CD8-positive, alpha-beta memory T cell (primary cell): ENCODE measurements at regions not wholly inside any gene's neighbourhood (a gene's known extent, or its start where the extent isn't known, plus 50 kb on each side); places are given as distances from the start of the nearest gene placed in this dataset.
"Not testable (repeated sequence)": the region's sequence is repeated elsewhere in the genome, so short reads cannot be mapped to it uniquely, and the experiment has no call there.

Source experiments
- CTCF ChIA-PET: fragments of 350-600 bp; sonication (Branson Sonifier 250); formaldehyde crosslinking; loops from one replicate; lab custom pipeline; 2021; ENCODE audit warnings: antibody characterized with exemption; lab: Charles Lee
- POLR2A ChIA-PET: fragments of 350-600 bp; sonication (Branson Sonifier 250); formaldehyde crosslinking; loops from one replicate; lab custom pipeline; 2021; ENCODE audit warnings: antibody characterized with exemption; lab: Charles Lee
- DNase-seq, 5 donors: peaks; one replicate each; pipeline versions ENCODE4 v3.0.0 to v3.0.0-alpha.2; 2020 to 2022; ENCODE audit warnings: mixed read lengths in 1 of 5
- H3K27ac ChIP-seq: one replicate; pipeline ENCODE4 v1.7.0; 2013; ENCODE audit warnings: low read depth, mild to moderate bottlenecking, low read length, moderate library complexity
- H3K27me3 ChIP-seq: 2 replicates; pipeline ENCODE4 v1.7.0; 2013; ENCODE audit warnings: low read length, mild to moderate bottlenecking; ENCODE audit not compliant: insufficient read depth, poor library complexity, severe bottlenecking
- H3K36me3 ChIP-seq: 2 replicates; pipeline ENCODE4 v1.7.0; 2013; ENCODE audit warnings: mild to moderate bottlenecking, low read length, moderate library complexity; ENCODE audit not compliant: insufficient read depth
- H3K4me1 ChIP-seq: 2 replicates; pipeline ENCODE4 v1.7.0; 2013; ENCODE audit warnings: mild to moderate bottlenecking, low read length, moderate library complexity; ENCODE audit not compliant: insufficient read depth
- H3K4me3 ChIP-seq: 2 replicates; pipeline ENCODE4 v1.7.0; 2013; ENCODE audit warnings: mild to moderate bottlenecking, low read length
- H3K9me3 ChIP-seq: 2 replicates; pipeline ENCODE4 v1.7.0; 2013; ENCODE audit warnings: mild to moderate bottlenecking, low read length
- H3K27ac Mint-ChIP-seq, 8 donors: one replicate each; pipeline ENCODE4 v1.8.0; 2020 to 2021; ENCODE audit warnings: mixed read lengths in 8 of 8, mild to moderate bottlenecking in 6 of 8, inconsistent platforms in 3 of 8, moderate library complexity in 3 of 8
- H3K27me3 Mint-ChIP-seq, 2 donors: one replicate each; pipeline ENCODE4 v1.8.0; 2020 to 2021; ENCODE audit warnings: mixed read lengths in 2 of 2, mild to moderate bottlenecking in 1 of 2, moderate library complexity in 1 of 2
- H3K36me3 Mint-ChIP-seq, 3 donors: one replicate each; pipeline ENCODE4 v1.8.0; 2020 to 2021; ENCODE audit warnings: mixed read lengths in 3 of 3, inconsistent platforms in 1 of 3, mild to moderate bottlenecking in 1 of 3
- H3K4me1 Mint-ChIP-seq, 3 donors: one replicate each; pipeline ENCODE4 v1.8.0; 2020 to 2021; ENCODE audit warnings: mixed read lengths in 3 of 3, inconsistent platforms in 1 of 3, mild to moderate bottlenecking in 1 of 3
- H3K4me3 Mint-ChIP-seq, 7 donors: one replicate each; pipeline ENCODE4 v1.8.0; 2020 to 2021; ENCODE audit warnings: mixed read lengths in 7 of 7, mild to moderate bottlenecking in 6 of 7, moderate library complexity in 4 of 7, inconsistent platforms in 2 of 7
- H3K9me3 Mint-ChIP-seq, 5 donors: one replicate each; pipeline ENCODE4 v1.8.0; 2020 to 2022; ENCODE audit warnings: mixed read lengths in 5 of 5, mild to moderate bottlenecking in 3 of 5, moderate library complexity in 2 of 5, inconsistent platforms in 1 of 5

DNA sequence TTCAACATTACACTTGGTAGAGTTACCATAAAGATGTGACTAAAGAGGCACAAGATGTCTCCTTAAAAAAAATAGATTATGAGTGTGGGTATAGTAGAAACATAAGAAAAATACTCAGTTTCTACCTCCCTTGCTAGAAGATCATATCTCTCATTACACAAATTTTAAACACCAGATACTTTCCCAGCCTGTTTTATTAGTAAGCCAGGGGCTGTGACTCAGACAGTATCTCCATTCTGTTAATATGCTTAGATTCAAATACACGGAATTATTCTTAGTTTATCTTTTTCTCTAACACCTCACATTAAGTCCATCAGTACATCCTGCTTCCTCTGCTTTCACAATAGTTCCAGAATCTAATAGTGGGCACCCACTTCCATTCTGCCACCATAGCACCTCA, 561.8 kb upstream of the ADAMTS5 start:
- POLR2A ChIA-PET, result no interaction called here
- peaks cover 0 to 18% (median 2%) of the 10 kb centered on the region in 5 donors for H3K9me3 Mint-ChIP-seq
- no peaks in the 10 kb centered on the region for H3K27me3 Mint-ChIP-seq
- H3K27ac Mint-ChIP-seq, result no peak overlapping the region
- no peak for DNase-seq
- Histone ChIP-seq H3K36me3 (no peaks in the 10 kb centered on the region), H3K9me3 (no peaks in the 10 kb centered on the region), H3K27me3 (no peaks in the 10 kb centered on the region), H3K4me1 (no peaks in the 10 kb centered on the region), H3K4me3 (no peak overlapping the region), H3K27ac (no peak overlapping the region)
- H3K4me1 Mint-ChIP-seq, result no peaks in the 10 kb centered on the region
- H3K4me3 Mint-ChIP-seq, result no peak overlapping the region
- H3K36me3 Mint-ChIP-seq, result no peaks in the 10 kb centered on the region
- CTCF ChIA-PET, result no interaction called here

DNA sequence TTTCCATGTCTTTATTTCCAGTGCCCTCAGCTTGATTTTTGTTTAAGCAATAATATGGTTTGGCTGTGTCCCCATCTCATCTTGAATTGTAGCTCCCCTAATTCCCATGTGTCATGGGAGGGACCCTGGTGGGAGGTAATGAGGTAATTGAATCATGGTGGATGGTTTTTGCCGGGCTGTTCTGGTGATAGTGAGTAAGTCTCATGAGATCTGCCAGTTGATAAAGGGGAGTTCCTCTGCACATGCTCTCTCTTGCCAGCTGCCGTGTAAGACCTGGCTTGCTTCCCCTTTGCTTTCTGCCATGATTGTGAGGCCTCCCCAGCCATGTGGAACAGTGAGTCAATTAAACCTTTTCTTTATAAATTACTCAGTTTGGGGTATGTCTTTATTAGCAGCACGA, 559.6 kb upstream of the ADAMTS5 start:
- Histone ChIP-seq H3K9me3 (no peaks in the 10 kb centered on the region), H3K36me3 (no peaks in the 10 kb centered on the region), H3K27me3 (no peaks in the 10 kb centered on the region), H3K4me3 (no peak overlapping the region), H3K27ac (no peak overlapping the region), H3K4me1 (no peaks in the 10 kb centered on the region)
- no peak for DNase-seq
- CTCF ChIA-PET, result no interaction called here
- Mint-ChIP-seq H3K4me3 (no peak overlapping the region), H3K36me3 (no peaks in the 10 kb centered on the region), H3K27ac (no peak overlapping the region), H3K27me3 (no peaks in the 10 kb centered on the region), H3K9me3 (peaks cover 0 to 18% (median 2%) of the 10 kb centered on the region in 5 donors), H3K4me1 (no peaks in the 10 kb centered on the region)
- POLR2A ChIA-PET, result no interaction called here

DNA sequence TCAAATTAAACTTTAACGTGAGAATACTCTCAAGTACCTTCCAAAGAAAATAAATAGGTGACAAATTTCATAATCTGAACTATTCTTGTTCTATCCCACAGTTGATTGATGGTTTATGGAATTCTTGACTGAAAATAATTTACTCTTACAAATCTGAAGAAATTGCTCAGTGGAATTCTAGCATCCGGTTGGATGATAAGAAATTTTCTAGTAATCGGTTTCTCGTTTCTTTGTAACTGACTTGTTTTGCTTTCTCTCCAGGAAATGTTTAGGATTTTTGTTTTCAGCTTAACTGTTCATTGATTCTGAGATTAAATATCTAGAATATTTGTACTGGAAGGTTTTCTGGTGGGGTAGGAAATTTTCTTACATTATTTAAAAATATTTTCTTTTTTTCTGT, 558.9 kb upstream of the ADAMTS5 start:
- no peaks in the 10 kb centered on the region for H3K36me3 Mint-ChIP-seq
- H3K9me3 Mint-ChIP-seq, result peaks cover 0 to 18% (median 6%) of the 10 kb centered on the region in 5 donors

DNA sequence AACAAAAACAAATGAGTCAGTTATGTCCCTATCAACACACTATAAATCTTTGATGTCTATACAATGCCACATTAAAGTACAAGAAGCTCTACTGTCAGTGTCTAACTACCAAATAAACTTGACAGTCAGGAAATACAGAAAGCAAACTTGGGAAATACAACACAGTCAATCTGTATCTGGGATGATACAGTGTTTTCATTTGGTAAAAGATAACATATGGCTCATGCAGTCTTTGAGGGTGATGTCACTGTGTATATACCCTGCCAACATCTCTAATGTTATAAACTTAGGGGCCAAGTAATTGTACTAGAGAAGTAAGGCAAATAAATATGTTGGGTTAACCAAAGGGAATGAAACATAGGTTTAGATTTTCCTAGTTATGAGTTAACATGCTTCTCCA, 552.5 kb upstream of the ADAMTS5 start:
- no peak overlapping the region for H3K4me3 Mint-ChIP-seq
- ChIA-PET POLR2A (no interaction called here), CTCF (no interaction called here)
- no peaks in the 10 kb centered on the region for H3K4me1 Mint-ChIP-seq
- Histone ChIP-seq H3K27me3 (no peaks in the 10 kb centered on the region), H3K27ac (no peak overlapping the region), H3K9me3 (no peaks in the 10 kb centered on the region), H3K4me3 (no peak overlapping the region), H3K36me3 (no peaks in the 10 kb centered on the region), H3K4me1 (no peaks in the 10 kb centered on the region)
- peaks cover 7 to 23% (median 9%) of the 10 kb centered on the region in 5 donors for H3K9me3 Mint-ChIP-seq
- no peak overlapping the region for H3K27ac Mint-ChIP-seq
- no peaks in the 10 kb centered on the region for H3K27me3 Mint-ChIP-seq
- no peak for DNase-seq
- H3K36me3 Mint-ChIP-seq, result peaks cover 0 to 5% (median 0%) of the 10 kb centered on the region in 3 donors

More for the DNA sequence above, 558.9 kb upstream of the ADAMTS5 start:
- Histone ChIP-seq H3K27ac (no peak overlapping the region), H3K4me3 (no peak overlapping the region), H3K9me3 (no peaks in the 10 kb centered on the region), H3K4me1 (no peaks in the 10 kb centered on the region), H3K36me3 (no peaks in the 10 kb centered on the region), H3K27me3 (no peaks in the 10 kb centered on the region)
- no peak for DNase-seq
- ChIA-PET POLR2A (no interaction called here), CTCF (no interaction called here)
- Mint-ChIP-seq H3K4me1 (no peaks in the 10 kb centered on the region), H3K27me3 (no peaks in the 10 kb centered on the region), H3K27ac (no peak overlapping the region), H3K4me3 (no peak overlapping the region)

DNA sequence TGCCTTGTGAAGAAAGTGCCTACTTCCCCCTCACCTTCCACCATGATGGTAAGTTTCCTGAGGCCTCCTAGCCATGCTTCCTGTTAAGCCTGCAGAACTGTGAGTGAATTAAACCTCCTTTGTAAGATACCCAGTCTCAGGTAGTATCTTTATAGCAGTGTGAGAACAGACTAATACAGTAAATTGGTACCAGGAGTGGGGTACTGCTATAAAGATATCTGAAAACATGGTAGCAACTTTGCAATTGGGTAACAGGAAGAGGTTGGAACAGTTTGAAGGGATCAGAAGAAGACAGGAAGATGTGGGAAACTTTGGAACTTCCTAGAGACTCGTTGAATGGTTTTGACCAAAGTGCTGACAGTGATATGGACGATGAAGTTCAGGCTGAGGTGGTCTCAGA, 550.3 kb upstream of the ADAMTS5 start:
- H3K36me3 Mint-ChIP-seq, H3K4me3 Mint-ChIP-seq, H3K27me3 ChIP-seq, CTCF ChIA-PET, H3K4me1 ChIP-seq, H3K27ac ChIP-seq, DNase-seq, POLR2A ChIA-PET, H3K27ac Mint-ChIP-seq, H3K27me3 Mint-ChIP-seq, H3K4me3 ChIP-seq, H3K4me1 Mint-ChIP-seq, H3K9me3 ChIP-seq, H3K36me3 ChIP-seq: not testable (repeated sequence)
- peaks cover 7 to 23% (median 9%) of the 10 kb centered on the region in 5 donors for H3K9me3 Mint-ChIP-seq

DNA sequence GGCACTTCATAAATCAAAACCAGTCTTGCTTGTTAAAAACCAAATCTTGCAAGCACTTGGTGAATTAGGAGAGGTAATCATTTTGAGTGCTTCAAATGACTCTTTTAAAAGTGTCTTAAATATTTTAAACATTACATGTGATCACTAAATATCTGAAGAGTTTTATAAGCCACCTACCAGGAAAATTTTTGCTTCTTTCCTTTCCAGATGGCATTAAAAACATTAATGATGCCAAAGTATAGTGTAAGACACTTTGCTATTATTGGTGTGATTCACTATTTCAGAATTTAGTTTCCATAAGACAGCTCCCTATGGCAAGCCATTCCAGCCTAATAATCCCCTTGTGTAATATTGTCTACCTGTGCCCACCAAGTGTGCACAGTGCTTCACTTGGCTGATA, 548.8 kb upstream of the ADAMTS5 start:
- Mint-ChIP-seq H3K9me3 (peaks cover 4 to 25% (median 10%) of the 10 kb centered on the region in 5 donors), H3K4me1 (no peaks in the 10 kb centered on the region), H3K27ac (no peak overlapping the region), H3K36me3 (peaks cover 0 to 5% (median 0%) of the 10 kb centered on the region in 3 donors), H3K27me3 (no peaks in the 10 kb centered on the region), H3K4me3 (no peak overlapping the region)
- no peak overlapping the region for H3K4me3 ChIP-seq
- H3K27ac ChIP-seq, result no peak overlapping the region
- CTCF ChIA-PET, result no interaction called here
- H3K4me1 ChIP-seq, result no peaks in the 10 kb centered on the region
- no peaks in the 10 kb centered on the region for H3K27me3 ChIP-seq
- DNase-seq, result no peak
- no peaks in the 10 kb centered on the region for H3K9me3 ChIP-seq
- POLR2A ChIA-PET, result no interaction called here
- no peaks in the 10 kb centered on the region for H3K36me3 ChIP-seq

DNA sequence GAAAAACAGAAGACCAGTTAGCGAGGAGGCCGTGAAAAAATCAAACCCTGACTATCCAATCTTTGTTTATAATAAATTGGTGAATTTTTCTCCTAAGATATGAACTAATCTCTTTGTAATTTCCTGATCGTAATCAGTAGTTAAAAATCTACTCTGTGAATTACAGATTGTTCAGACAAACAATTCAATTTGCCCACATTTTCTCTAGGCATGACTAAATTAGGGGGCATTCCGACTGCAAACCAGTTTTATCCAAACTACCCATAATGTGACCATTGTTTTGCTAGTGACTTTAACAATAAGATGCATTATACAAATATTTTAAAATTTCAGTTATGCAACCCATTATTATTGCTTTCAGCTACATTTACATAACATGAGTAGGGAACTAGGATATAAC, 546.9 kb upstream of the ADAMTS5 start:
- Histone ChIP-seq H3K36me3 (no peaks in the 10 kb centered on the region), H3K4me1 (no peaks in the 10 kb centered on the region), H3K27me3 (no peaks in the 10 kb centered on the region), H3K4me3 (no peak overlapping the region), H3K9me3 (no peaks in the 10 kb centered on the region), H3K27ac (no peak overlapping the region)
- no peaks in the 10 kb centered on the region for H3K27me3 Mint-ChIP-seq
- ChIA-PET POLR2A (no interaction called here), CTCF (no interaction called here)
- no peak for DNase-seq
- no peaks in the 10 kb centered on the region for H3K4me1 Mint-ChIP-seq
- H3K27ac Mint-ChIP-seq, result no peak overlapping the region
- H3K9me3 Mint-ChIP-seq, result peaks cover 0 to 22% (median 9%) of the 10 kb centered on the region in 5 donors
- H3K4me3 Mint-ChIP-seq, result no peak overlapping the region
- peaks cover 0 to 5% (median 0%) of the 10 kb centered on the region in 3 donors for H3K36me3 Mint-ChIP-seq

DNA sequence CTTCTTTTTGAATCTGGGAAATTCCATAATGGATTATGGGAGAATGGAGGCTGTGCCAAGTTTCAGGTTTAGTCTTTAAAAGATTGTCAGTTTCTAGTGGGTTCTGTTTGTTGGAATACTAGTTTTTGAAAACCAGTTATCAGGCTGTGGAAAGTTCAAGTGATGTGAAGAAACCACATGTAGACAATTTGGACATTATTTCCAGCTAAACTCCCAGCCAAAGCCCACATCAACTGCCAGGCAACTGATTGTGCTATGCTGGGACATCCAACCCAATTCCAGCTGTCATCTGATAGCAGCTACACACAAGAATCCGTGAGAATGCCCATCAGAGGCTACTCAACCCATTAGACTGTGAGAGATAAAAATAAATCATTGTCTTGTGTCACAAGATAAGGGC, 546.1 kb upstream of the ADAMTS5 start:
- no peaks in the 10 kb centered on the region for H3K36me3 ChIP-seq
- Mint-ChIP-seq H3K27ac (no peak overlapping the region), H3K4me1 (no peaks in the 10 kb centered on the region), H3K36me3 (peaks cover 0 to 5% (median 0%) of the 10 kb centered on the region in 3 donors), H3K4me3 (no peak overlapping the region), H3K27me3 (no peaks in the 10 kb centered on the region), H3K9me3 (peaks cover 2 to 14% (median 7%) of the 10 kb centered on the region in 5 donors)
- H3K4me1 ChIP-seq, result no peaks in the 10 kb centered on the region
- no peak overlapping the region for H3K27ac ChIP-seq
- no peaks in the 10 kb centered on the region for H3K27me3 ChIP-seq
- no peak for DNase-seq
- ChIA-PET CTCF (no interaction called here), POLR2A (no interaction called here)
- H3K9me3 ChIP-seq, result no peaks in the 10 kb centered on the region
- H3K4me3 ChIP-seq, result no peak overlapping the region

DNA sequence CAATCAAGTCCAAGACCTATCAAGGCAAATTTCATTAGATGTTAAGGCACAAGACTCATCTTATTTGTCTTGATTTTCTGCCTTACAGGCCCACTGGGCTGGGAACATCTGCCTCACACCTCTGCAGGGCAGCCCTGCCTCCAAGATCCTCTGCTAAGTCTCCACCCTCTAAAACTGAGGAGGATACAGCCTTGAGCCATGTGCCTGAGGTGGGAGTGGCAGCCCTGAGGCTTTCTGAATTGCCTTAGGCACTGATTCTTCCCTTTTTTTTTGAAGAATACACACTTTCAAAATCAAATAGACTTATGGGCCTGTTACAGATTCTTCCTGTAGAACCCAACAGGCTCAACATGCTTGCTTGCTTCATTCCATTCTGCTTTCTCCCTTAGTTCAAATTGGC, 544.3 kb upstream of the ADAMTS5 start:
- no peak for DNase-seq
- H3K27ac Mint-ChIP-seq, result no peak overlapping the region
- no peaks in the 10 kb centered on the region for H3K9me3 ChIP-seq
- H3K36me3 ChIP-seq, result no peaks in the 10 kb centered on the region
- no peak overlapping the region for H3K4me3 ChIP-seq
- H3K4me1 Mint-ChIP-seq, result no peaks in the 10 kb centered on the region
- no peaks in the 10 kb centered on the region for H3K27me3 Mint-ChIP-seq
- no peak overlapping the region for H3K27ac ChIP-seq
- no peak overlapping the region for H3K4me3 Mint-ChIP-seq
- no peaks in the 10 kb centered on the region for H3K27me3 ChIP-seq
- POLR2A ChIA-PET, result no interaction called here
- CTCF ChIA-PET, result no interaction called here
- H3K9me3 Mint-ChIP-seq, result peaks cover 1 to 12% (median 2%) of the 10 kb centered on the region in 5 donors
- no peaks in the 10 kb centered on the region for H3K36me3 Mint-ChIP-seq
- H3K4me1 ChIP-seq, result no peaks in the 10 kb centered on the region
